ENCODE measurements at regions not wholly inside any gene's neighbourhood (a gene's known extent, or its start where the extent isn't known, plus 50 kb on each side); places are given as distances from the start of the nearest gene placed in this dataset.

GRCh38 chr1:72601035-72601674 lies 318.8 kb upstream of the NEGR1 start:
- TF ChIP-seq, protein P1, sequence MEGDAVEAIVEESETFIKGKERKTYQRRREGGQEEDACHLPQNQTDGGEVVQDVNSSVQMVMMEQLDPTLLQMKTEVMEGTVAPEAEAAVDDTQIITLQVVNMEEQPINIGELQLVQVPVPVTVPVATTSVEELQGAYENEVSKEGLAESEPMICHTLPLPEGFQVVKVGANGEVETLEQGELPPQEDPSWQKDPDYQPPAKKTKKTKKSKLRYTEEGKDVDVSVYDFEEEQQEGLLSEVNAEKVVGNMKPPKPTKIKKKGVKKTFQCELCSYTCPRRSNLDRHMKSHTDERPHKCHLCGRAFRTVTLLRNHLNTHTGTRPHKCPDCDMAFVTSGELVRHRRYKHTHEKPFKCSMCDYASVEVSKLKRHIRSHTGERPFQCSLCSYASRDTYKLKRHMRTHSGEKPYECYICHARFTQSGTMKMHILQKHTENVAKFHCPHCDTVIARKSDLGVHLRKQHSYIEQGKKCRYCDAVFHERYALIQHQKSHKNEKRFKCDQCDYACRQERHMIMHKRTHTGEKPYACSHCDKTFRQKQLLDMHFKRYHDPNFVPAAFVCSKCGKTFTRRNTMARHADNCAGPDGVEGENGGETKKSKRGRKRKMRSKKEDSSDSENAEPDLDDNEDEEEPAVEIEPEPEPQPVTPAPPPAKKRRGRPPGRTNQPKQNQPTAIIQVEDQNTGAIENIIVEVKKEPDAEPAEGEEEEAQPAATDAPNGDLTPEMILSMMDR (IDR thresholded peaks at IDR 0.05; ENCODE audit: low read depth, low read length, missing control alignments) = no peak
- H3K4me3 ChIP-seq (ENCODE audit: low read depth, low read length) = no peak overlapping the region
- no peak for DNase-seq (ENCODE audit: low read depth)

GRCh38 chr1:72586023-72586685 lies 303.8 kb upstream of the NEGR1 start:
- DNase-seq (ENCODE audit: low read depth) = no peak
- H3K4me3 ChIP-seq (ENCODE audit: low read depth, low read length) = no peak overlapping the region

DNA sequence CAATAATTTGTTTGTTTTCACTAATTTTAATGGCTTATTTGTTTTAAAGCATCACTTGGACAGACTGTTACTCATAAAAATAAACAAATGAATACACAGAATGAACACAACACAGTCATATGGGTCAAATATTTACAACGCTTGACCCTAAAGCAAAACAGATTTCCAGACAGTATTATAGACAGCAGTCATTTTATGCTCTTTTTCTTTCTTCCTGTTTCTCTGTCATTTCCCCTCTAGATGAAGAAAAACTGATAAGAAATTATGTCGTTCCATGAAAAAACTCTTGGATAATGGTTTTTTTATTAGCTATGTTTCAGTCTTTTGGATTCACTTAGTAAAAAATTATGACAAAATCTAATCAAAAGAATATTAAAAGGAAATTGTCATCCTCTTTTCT lies 297.3 kb upstream of the NEGR1 start:
- TF ChIP-seq, protein P1 (IDR thresholded peaks at IDR 0.05; ENCODE audit: low read depth, low read length, missing control alignments) = no peak
- no peak for DNase-seq (ENCODE audit: low read depth)
- H3K4me3 ChIP-seq (ENCODE audit: low read depth, low read length) = no peak overlapping the region

More at GRCh38 chr1:72586023-72586685, 303.8 kb upstream of the NEGR1 start:
- TF ChIP-seq, protein P1 (IDR thresholded peaks at IDR 0.05; ENCODE audit: low read depth, low read length, missing control alignments) = no peak

DNA sequence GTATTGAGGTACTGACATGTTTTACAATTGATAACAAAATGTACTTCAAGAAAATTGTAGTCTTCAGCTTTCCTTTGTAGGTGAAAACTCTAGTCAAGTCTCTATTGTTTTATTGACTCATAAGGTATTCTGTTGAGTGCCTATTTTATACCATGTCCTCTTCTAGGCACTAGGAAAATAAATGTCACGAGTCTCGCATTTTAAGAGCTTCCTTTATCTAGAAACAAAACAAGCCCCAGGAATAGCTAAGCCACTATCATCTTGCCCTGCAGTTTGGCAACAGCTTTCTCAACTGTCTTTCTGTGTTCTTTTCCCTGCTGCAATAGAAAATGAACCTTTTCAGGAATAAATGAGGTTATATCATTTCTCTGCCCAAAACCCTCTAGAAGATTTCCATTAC lies 288.5 kb upstream of the NEGR1 start:
- no peak overlapping the region for H3K4me3 ChIP-seq (ENCODE audit: low read depth, low read length)
- TF ChIP-seq, protein P1 (IDR thresholded peaks at IDR 0.05; ENCODE audit: low read depth, low read length, missing control alignments) = no peak
- DNase-seq (ENCODE audit: low read depth) = no peak

- DNase-seq (ENCODE audit: low read depth) = no peak
- H3K4me3 ChIP-seq (ENCODE audit: low read depth, low read length) = no peak overlapping the region
- TF ChIP-seq, protein P1 (IDR thresholded peaks at IDR 0.05; ENCODE audit: low read depth, low read length, missing control alignments) = no peak
These were observed 285.8 kb upstream of the NEGR1 start for GRCh38 chr1:72568113-72568512.

- H3K4me3 ChIP-seq (ENCODE audit: low read depth, low read length) = no peak overlapping the region
- DNase-seq (ENCODE audit: low read depth) = no peak
- TF ChIP-seq, protein P1 (IDR thresholded peaks at IDR 0.05; ENCODE audit: low read depth, low read length, missing control alignments) = no peak
These were observed 285.2 kb upstream of the NEGR1 start for GRCh38 chr1:72567521-72567920.

- H3K4me3 ChIP-seq (ENCODE audit: low read depth, low read length) = no peak overlapping the region
- DNase-seq (ENCODE audit: low read depth) = no peak
- TF ChIP-seq, protein P1 (IDR thresholded peaks at IDR 0.05; ENCODE audit: low read depth, low read length, missing control alignments) = no peak
These were observed 282.4 kb upstream of the NEGR1 start for GRCh38 chr1:72564749-72565148.

All from GM12864 (cell line).